GM21515 (cell line): ENCODE measurements at regions not wholly inside any gene's neighbourhood (a gene's known extent, or its start where the extent isn't known, plus 50 kb on each side); places are given as distances from the start of the nearest gene placed in this dataset.
"Not testable (repeated sequence)": the region's sequence is repeated elsewhere in the genome, so short reads cannot be mapped to it uniquely, and the experiment has no call there.

Source experiments
- ATAC-seq: cut with Tn5 transposase; IDR thresholded peaks from one replicate; pipeline ENCODE4 v1.9.1; 2021; ENCODE audit not compliant: unreplicated experiment

- ATAC-seq = no peak
Measured at GRCh38 chr7:145147865-145148264, 312.0 kb upstream of the TPK1 start.

- ATAC-seq = no peak
Measured at GRCh38 chr7:145143685-145144084, 307.8 kb upstream of the TPK1 start.

- ATAC-seq = no peak
Measured at GRCh38 chr7:145134377-145134776, 298.5 kb upstream of the TPK1 start.

DNA sequence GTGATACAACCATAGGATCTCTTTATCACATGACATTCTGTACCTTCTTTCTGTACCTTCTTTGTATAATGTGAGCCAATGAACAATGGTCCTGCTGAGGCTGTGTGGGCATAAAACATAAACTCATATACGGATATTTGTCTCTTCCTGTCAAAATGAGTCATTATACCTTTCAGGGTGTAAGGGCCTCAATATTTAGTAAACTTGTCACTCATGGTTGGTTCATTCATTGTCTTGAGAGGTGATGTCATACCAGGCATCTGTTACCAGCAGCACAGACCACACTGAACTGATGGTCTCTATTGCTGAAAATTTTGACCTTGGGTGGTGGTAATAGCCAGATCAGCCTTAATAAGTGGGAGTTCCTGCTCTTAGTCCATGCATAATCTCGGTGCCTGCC is 287.6 kb upstream of the TPK1 start:
- ATAC-seq = no peak

GRCh38 chr7:145106001-145106400 is 270.1 kb upstream of the TPK1 start:
- ATAC-seq = no peak

DNA sequence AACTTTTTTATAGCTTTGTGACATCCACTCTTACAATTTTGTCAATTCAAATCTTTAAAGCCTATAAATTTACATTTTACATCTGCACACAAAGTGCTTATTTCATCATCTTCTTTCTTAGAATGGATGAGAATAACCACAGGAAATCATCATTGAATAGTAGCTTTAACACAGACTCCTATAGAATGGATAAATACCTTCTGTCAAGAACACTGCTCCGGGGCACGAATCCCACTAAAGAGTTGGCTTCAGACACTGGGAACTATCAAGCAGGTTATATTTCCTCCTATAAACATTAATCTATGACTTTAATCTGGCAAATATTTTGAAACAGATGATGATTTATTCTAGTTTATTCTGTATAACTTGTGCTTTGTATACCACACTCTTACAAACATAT is 269.7 kb upstream of the TPK1 start:
- ATAC-seq = no peak

DNA sequence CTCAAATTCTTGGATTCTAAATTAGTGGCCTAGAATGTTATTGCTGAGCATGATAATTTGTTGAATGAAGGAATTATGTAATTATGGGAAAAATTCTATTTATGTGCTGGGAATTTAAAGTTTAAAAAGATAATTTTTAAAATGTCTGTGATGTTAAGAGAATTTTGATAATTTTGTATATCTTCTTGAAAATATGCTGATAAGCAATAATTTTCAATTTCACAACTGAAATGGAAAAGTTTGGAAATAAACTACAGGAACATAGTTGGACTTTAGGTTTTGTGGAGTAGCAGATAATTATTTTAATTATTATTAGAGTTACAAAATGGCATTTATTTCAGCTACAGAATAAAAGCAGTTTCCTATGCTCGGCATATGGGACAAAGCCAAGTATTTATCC is 268.5 kb upstream of the TPK1 start:
- ATAC-seq = no peak

GRCh38 chr7:145102199-145102598 is 266.3 kb upstream of the TPK1 start:
- not testable (repeated sequence) for ATAC-seq

DNA sequence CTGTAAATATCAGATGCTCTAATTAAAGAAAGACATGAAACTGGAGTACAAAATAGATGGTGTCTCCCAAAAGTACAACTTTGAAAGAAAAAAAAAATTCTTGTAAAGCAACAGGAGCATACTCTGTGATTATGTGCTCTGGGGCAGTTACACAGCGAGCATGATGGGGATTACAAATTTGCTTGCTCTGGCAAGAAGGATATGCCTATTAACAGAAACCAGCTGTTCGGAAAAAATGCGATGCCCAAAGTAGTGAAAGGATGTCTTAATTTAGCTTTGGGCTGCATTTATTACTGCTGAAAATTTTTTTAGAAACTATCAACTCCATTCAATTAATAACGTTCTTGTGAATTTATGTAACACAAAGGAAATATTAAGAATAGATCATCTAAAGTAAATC is 256.9 kb upstream of the TPK1 start:
- ATAC-seq = no peak

GRCh38 chr7:145088111-145088745 is 252.4 kb upstream of the TPK1 start:
- no peak for ATAC-seq

- peak; percentile 46 for ATAC-seq
Measured at GRCh38 chr7:145082366-145083161, 246.7 kb upstream of the TPK1 start.

DNA sequence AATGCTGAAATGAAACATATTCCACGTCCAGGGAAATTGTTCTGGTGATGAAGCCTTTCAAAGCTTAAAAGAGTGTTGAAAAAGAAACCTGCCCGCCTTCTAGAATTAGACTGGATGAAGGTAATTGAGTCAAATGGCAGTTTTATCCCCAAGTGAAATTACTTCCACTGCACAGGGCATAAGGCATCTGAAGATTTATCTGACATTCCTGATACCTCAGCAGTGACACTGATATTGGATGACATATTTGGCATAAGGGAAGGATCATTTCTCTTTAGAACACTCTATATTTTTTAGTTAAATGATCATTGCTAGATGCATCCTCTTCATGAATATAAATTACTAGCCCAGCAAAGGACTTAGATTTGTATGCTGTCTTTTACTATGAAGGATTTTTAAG is 229.6 kb upstream of the TPK1 start:
- ATAC-seq = no peak

- no peak for ATAC-seq
Measured at GRCh38 chr7:145064114-145064513, 228.3 kb upstream of the TPK1 start.

DNA sequence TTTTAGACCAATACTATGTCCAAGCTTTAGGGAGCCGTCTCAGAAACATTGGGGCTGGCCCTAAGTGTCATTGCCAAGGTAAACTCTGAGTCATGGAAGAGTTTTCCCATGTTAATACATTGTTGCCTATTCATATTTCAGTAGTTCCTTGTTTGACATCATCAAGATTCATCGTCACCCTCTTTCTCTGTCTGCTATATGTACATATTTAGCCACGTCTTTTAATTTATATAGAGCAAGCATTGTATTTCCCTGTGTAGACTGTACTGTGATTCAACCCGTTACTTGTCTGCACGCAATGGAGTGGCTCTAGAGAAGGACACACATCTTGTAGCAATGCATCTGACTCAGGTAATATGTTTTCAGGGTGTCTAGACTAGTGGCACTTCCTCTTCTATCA is 217.9 kb upstream of the TPK1 start:
- ATAC-seq = no peak

GRCh38 chr7:145050415-145050814 is 214.6 kb upstream of the TPK1 start:
- ATAC-seq = no peak

DNA sequence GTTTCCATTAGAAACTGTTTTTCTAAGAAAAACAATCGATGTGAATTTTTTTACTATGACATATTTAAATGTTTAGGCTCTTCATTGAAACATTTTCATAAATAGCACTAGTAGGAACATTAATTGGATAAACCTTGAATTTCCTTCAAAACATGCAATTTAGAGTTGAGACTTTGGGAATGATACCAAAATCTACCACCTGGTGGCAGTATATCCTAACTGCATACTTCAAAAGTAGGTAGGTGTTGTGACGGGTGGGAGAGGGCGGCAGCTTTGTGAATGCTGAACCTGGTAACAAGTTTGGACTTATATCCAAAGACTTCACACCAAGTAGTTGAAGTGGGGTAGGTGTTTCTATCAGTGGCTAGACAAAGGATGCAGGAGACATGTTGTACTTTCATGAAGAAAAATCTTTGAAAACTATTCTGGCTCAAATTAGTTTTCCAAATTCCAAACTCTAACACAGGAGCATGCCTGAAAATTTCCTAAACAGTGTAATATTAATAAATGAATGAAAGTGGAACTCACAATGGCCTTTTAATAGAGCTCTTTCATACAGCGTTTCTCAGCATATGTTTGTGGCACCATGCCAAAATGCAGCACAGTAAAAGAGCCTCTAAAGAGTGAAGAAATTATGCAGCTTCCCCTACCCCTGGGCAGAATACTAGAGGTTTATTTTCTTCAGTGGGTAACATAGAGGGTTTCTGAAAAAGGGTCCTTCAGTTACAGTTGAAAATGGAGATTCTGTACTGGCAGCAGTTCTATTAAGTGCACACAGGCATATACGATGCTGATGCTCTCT is 201.0 kb upstream of the TPK1 start:
- ATAC-seq = peak; percentile 87

DNA sequence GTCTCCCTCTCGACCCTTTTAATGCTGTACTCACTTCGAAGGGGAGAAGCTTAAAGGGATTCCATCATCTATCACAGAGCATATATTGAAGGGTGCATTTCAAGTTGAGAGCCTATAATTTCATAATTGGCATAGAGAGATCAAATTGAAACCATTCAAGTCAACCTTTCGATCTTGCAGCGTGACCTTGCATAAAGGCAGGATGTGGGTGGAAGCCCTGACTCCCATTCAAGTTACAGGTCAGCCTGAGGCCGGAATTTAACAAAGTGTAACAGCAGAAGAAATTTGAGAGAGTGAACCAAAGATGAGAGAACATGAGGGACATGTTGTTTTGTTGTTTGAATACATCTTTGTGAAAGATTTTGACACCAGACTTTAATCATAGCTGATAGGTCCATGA is 195.3 kb upstream of the TPK1 start:
- no peak for ATAC-seq

- ATAC-seq = no peak
Measured at GRCh38 chr7:145030754-145031153, 194.9 kb upstream of the TPK1 start.

- ATAC-seq = no peak
Measured at GRCh38 chr7:145020454-145020853, 184.6 kb upstream of the TPK1 start.

DNA sequence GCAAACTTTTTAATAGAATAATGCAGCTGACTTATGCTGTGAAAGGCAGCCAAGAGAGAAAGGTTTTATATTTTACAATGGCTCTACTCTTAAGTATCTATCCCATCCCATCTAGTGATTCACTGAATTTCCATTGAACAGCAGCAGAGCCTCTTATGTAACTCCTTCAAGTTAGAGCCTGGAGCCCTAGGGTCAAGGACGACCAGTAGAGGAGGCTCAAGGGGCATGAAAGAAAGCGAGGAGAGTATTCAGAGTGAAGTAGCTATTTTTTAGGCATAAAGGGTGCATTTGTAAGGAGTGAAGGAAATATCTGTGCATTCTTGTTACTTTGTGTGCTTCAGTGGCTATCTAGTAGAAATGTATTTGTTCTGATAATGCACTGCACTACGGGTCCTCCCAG is 180.2 kb upstream of the TPK1 start:
- no peak for ATAC-seq

DNA sequence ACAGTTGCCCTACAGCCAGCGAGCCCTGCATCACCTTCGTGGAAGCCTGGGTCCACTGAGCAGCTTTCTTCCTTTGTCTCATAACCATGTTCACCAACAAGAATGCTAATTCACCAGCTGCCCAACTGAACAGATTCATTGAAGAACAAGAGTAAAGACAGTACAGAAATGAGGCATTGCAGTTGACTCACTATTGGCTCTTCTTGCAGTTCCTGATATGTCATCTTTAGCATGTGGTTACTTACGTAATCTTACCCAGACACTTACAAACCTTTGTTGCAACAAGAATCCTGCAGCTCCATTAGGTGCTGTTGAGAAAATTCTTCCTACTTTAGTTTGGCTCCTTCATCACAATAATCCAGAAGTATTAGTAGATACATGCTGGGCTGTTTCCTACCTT is 174.0 kb upstream of the TPK1 start:
- no peak for ATAC-seq

- ATAC-seq = no peak
Measured at GRCh38 chr7:145005601-145006000, 169.7 kb upstream of the TPK1 start.
